NCI-H187 (cell line): ENCODE measurements at regions not wholly inside any gene's neighbourhood (a gene's known extent, or its start where the extent isn't known, plus 50 kb on each side); places are given as distances from the start of the nearest gene placed in this dataset.
A peak's percentile ranks its signal among the peaks of the same experiment; 100 is the strongest.

ENCODE experiments used
- DNase-seq, 2 experiments: peaks; one replicate each; lab custom pipeline; 2025; lab: John Stamatoyannopoulos, UW

DNA sequence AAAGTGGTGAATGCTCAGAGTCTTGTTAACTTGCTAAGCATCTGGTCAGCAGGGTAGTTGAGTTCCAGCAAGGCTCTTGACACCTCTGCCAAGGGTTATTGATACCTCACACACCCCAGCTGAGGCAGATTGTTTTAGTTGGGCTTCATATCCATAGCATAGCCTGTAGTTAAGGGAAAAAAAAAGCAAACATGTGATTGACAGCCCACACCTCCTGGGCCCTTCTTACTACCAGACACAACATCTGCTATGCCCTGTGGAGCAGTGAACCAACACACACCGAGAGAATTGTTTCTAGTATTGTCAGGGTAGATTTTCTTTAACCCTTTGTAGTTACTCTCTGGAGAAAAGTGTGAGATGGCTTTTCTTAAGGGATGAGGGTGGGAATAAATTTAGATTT is 697.0 kb upstream of the POU3F2 start:
- DNase-seq: no peak

DNA sequence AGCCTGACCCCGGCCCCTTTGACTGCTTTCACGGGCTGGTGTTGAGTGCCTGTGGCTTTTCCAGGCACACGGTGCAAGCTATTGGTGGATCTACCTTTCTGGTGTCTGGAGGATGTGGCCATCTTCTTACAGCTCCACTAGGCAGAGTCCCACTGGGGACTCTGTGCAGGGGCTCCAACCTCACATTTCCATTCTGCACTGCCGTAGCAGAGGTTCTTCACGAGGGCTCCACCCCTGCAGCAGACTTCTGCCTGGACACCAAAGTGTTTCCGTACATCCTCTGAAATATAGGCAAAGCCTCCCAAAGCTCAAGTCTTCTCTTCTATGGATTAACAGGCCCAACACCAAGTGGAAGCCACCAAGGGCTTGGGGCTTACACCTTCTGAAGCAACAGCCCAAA is 691.5 kb upstream of the POU3F2 start:
- no peak for DNase-seq

DNA sequence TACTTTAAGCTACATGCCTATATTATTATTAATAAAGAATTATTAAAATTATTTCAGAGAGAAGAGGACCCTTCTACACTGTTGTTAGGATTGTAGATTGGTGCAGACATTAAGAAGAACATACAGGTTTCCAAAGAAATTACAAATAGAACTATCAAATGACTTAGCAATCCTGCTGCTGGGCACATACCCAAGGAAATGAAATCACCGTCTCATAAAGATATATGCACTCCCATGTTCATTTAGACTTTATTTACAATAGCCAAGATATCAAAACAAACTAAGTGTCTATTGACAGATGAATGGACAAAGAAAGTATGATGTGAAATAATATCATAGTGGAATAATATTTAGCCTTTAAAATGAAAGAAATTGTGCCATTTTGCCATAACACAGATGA is 687.7 kb upstream of the POU3F2 start:
- DNase-seq: no peak

DNA sequence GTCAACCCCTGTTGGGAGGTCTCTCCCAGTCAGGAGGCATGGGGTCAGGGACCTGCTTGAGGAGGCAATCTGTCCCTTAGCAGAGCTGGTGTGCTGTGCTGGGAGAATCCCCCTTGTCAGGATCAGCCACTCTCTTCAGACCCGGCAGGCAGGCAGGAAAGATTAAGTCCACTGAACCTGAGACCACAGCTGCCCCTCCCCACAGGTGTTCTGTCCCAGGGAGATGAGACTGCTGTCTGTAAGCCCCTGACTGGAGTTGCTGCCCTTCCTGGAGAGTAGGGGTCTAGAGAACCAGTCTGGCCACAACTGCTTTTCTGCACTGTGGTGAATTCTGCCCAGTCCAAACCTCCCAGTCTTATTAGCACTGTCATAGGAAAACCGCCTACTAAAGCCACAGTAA is 677.8 kb upstream of the POU3F2 start:
- no peak for DNase-seq

DNA sequence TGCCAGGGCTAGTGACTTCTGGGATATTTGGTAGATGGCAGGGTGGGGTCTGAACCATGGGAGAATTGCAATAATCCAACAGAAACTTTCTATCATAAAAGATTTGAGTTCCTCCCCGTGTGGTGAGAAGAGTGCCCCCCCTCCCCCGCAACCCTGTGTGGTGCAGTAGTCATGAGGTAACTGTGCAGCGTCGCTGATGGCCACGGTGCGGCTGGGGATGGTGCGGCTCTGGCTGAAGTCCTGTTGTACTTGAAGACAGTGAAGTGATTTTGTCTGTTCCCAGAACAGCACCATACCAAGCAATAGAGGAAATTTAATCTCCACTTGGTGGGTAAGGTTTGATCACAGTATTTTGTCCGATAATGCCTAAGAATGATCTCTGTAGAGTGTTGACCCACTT is 654.8 kb upstream of the POU3F2 start:
- DNase-seq: peak in 1 of 2 experiments; percentile 4

DNA sequence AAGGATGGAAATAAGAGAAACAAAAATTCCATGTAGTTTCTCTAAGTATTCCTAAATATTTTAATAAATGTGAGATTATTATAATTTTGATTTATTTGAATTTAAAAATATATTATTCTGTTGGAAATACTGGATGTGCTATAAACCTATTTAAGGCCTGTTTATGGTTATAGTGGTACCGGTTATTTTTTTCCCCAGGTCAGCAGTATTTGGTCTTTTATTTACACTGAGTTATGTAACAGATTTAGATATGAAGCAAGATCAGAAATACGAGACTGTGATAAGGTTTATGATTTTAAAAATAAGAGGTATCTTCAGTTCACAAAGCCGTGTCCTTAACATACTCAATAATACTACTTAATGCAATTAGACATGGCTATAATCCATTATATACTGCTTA is 634.3 kb upstream of the POU3F2 start:
- DNase-seq: no peak

DNA sequence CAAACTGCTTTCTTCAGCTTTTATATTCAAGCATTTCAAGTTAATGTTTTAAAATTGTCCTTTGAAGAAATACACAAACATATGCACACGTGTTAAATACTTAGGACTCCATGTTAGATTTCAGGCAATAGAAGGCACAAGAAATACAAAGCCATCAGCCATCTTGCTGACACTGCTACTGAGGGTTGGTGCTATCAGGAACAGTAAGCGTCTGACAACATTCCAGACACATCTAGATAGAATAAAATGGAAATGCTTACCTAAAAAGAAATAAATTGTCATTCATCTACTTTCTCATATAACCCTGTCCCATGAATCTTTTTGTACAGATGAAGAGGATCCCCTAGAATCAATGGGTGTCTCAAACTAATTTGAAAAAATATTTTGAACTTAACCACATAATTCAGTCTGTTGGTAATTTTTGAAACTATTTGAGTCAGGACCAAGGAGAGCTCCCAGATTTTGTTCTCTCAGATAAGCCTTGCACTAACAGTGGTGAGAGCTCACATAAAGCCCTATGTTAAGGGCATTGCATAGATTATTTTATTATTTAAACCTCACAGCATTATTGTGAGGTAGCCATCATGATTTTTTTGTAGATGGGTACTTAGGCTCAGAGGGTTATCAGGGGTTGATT is 631.1 kb upstream of the POU3F2 start:
- no peak for DNase-seq

DNA sequence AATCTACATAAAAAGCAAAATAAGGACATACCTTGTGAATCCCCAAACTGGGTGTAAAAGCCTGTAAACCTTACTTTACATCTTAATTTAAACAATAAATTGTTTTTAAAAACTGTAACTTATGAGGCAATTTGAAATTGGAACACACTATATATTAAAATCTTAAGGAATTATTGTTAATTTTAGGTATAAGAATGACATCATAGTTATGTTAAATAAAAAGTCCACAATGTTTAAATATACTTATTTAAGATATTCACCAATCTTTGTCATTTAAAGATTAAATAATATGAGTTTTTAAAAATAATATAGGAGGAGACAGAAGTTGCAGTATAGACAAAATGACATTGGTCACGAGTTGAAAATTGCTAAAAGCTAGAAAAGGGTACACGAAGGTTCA is 621.9 kb upstream of the POU3F2 start:
- DNase-seq: no peak

DNA sequence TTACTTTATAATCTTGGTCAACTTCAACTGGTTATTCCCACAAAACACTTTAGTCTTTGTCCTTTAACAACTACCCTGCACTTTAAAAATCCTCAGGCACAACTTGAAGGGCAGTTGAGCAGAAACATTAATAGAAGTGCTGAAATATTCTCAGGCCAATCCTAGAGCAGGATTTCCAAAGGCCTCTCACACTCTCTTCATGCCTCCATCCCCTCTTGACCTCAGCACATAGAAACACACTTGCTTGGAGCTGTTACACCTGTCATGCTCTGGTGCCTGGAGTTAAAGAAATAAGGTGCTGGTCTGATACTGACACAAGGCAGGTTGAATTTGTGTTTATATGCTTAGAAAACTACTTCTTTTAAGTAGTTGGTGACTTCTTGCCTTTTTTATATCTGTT is 618.8 kb upstream of the POU3F2 start:
- no peak for DNase-seq

DNA sequence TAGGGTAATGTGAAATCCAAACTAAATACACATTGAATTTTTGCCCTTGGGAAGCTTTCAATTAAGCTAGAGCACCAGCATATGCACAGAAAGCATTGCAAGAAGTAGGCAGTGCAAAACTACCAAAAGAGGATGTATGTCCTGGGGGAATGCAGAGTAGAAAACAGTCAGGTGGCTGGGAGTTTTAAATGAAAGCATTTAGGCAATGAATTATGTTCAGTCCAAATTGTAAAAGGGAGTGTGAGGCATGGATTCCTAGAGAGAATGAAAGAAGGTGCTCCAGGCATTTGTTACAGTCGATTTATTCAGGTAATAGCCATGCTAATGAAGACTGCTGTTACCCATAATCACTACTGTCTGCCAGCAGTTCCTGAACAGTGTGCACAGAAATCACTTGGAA is 604.1 kb upstream of the POU3F2 start:
- no peak for DNase-seq

DNA sequence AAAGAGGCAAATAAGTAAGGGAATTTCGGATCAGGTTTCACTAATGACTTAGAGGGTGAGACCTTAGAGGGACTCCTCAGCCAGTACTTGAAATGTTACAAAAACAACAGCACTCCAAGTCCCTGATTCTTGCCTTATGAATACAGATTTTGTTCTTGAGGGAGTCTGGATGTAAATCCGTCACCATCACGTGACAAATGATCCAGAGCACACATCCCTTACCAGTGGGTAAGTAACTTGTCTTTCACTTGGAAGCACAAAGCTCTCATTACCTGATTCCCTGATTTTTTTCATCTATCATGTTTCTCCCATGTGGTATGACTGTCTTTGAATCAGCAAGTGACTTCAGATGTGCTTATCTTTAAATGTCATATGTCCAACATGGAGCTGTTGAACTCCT is 595.3 kb upstream of the POU3F2 start:
- DNase-seq: no peak

DNA sequence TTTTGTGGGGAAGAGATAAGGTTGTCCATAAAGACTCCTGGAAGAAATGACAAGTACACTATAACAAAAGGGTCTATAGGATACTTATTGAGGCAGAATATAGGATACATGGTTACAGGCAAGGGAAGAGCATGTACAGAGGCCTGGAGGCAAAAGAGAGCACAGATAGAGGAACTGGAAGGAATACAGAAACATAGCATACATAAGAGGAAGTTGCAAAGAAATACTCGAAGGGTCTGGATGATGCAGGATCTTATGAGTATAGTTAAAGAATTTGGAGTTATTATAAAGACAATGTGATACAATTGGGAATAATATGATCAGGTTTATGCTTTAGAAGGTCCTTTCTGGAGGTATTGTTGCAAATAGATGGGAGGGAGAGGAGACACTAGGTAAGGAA is 592.7 kb upstream of the POU3F2 start:
- DNase-seq: no peak

DNA sequence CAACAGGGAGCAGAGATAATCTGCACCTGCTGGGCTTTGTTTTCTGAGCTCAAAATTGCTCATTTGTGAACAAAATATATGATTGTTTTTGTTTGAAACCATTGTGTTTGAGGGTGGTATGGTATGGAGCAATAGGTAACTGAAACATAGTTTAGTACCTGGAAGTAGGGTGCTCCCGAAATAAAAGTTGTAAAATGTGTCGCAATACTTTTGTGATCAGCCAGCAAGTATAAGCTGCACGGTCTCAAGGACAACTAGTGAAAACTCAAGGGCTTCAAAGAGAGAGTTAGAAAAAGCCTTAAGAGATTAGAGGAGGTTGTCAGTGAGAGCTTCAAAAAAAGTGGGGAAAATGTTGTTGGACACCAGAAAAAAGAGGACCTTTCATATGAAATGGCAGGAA is 579.8 kb upstream of the POU3F2 start:
- DNase-seq: no peak

DNA sequence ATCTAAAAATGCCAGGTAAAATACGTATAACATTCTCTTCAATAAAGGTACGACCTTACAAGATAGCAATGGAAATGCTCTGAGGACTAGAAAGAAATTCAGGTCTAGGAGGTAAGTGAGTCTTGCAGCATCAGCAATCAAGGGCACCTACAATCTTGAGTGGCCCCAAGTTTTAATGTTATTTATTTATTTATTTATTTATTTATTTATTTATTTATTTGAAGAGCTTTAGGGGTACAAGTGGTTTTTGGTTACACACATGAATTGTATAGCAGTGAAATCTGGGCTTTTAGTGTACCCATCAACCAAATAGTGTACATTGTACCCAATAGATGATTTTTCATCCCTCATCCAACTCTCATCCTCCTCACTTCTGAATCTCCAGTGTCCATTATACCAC is 574.0 kb upstream of the POU3F2 start:
- no peak for DNase-seq

DNA sequence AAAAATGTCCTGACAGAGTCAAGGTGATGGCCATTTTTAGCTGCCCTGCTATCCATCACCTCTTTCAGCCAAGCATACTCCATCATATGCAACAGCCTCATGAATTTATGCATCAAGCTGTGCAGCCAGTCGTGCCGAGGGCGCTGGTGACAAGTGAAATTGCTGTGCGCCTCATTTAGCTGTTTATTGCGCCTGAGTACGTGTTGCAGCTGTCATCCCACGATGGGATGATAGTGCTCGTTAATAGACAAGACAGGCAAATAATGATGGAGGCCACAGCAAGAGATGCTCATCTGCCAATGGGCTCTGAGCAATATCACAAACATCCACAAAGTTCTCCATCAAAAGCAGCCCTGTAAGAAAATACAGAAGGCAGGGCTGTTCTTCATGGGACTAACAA is 562.3 kb upstream of the POU3F2 start:
- peak in 1 of 2 experiments; percentile 6 for DNase-seq

DNA sequence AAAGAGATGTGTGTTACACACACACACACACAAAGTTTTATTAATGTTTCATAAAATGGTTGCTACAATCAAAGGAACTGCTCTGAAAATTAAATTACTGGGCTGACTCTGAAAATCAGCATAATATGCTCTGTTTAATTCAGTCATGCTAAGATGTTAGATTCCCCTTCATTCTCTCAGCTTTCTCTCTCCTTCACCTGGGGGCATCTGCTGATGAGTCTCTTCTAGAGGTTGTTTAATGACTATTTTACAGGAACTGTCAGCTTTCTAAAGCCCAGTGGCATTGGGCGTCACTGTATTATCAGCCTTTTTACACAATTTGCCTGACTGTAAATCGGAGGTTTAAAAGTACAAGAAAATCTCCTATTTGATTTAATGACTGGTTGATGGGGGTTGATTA is 559.7 kb upstream of the POU3F2 start:
- DNase-seq: no peak

DNA sequence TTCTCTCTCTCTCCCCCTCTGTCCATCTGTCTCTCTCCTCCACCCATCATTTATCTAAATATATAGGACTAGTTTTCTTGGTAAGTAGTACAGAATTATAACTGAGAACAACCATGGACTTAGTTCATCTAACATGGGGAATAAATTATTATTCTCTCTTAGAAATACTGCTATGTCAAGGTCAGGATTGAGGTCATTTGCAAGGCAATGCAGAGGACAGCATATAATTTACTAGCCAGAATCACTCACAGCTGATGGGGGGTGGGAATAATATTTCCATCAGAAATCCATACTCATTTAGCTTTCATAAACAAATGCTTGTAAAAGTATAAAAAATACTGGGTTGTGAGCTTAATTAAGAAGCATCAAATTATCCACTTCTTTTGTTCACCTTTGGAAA is 553.9 kb upstream of the POU3F2 start:
- no peak for DNase-seq

DNA sequence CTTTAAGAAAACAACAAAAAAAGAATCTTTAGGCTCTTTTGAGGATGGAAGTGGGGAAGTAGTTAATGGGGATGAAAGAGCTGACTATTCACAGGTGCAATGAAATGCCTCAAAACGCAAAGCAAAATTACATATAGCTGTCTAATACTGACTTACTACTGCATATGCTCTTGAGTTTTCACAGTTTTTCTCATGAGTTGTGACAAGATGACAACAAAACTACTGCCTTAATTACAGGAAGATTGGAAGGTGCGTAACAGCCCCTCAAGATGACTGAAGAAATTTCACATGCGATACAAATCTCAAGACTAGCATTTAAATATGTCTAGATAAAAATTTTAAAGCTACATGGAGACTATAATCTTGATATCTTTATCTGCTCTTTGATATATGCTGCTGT is 547.8 kb upstream of the POU3F2 start:
- DNase-seq: no peak

DNA sequence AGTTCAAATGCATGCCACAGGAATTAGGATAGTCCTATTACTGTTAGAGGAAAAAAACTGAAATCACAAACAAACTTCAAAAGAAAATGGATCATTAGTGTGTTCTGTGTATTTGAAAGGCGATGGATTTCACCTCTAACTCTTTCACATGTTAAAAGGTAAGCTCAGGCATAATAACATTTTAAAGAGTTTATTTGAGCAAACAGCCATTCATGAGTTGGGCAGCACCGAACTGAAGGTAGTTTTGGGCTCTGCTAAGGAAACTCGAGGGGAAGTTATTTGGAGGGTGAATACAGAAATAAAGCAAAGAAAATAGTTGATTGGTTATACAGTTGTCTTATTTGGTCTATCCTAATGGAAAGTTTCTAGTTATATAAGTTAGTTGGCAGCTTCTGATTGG is 546.5 kb upstream of the POU3F2 start:
- no peak for DNase-seq

DNA sequence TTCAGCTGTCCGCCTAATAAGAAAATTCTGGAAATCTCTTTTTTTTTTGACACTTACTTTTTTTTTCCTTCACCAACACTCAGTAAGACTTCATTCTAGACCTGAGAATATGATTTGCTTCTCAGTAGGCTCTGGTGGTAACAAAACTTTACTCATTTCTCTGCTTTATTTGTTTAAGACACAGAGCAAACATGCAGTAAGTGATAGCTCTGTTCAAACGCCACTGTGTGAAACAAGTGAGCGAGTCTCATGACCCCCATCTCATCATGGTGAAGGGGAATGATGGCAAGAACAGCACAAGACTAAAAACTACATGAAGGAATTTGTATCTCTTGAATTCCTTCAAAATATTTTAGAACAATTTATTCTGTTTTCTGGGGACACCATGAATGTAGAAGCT is 541.6 kb upstream of the POU3F2 start:
- DNase-seq: no peak

DNA sequence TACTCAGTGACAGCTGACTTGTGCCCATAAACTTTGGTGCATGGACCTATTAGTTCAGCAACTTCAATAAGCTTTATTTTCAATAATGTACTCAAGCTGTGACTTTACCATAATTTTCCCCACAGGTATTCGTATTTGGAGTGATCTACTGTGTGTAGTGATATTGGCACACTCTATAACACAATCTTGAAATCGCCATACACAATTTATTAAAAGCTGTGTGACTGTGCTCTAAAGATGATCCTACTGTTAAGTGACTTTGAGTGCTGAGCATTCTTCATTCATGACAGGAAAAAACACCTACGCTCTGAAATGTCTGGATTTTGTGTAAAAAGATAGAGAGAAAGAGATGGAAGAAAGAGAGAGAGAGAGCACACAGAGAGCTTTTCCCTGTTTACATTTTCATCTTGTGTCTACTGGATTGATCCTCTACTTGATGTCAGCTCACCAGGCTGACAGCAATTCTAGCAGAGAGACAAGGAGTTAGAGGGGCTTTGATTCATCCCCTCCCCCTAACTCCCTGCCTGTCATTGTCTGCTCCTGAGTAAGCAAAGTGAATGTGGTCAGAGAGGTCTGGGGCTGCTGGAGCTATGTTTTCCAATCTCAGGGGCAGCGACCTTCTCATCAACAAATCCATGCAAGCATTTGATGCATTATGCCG is 538.7 kb upstream of the POU3F2 start:
- DNase-seq: no peak

DNA sequence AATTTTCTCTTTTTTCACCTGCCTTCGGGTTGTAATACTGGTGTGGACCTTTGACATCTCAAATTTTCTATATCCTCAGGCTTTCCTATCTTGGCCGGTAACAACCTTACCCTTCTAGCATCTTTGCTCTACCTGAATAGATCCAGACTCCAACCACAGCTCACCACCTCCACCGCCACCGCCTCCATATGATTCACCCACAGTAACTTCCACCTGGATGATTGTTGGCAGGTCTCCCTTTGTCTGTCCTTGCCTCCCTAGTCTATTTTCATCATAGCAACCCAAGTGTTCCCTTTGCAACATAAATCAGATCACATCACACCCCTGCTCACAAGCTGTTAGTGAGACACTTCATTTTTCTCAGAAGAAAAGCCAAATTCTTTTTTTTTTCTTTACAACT is 525.8 kb upstream of the POU3F2 start:
- no peak for DNase-seq

DNA sequence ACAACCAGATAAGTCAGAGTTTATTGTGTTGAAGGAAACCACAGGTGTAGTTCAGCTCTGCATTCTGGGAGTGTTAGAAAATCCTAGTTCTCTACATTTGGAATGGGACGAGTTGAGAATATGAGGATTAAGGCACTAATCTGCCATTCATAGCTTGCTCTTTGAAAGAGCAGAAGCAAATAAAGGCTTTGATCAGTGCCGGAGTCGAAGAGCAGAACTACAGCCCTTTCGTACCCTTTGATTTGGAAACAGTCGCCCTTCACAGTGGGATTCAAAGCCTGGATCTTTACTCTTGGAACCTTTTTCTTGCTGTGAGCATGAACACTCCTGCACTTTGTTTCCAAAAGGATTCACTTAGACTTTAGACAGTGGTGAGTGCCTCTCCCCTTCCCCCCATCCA is 523.9 kb upstream of the POU3F2 start:
- DNase-seq: no peak

DNA sequence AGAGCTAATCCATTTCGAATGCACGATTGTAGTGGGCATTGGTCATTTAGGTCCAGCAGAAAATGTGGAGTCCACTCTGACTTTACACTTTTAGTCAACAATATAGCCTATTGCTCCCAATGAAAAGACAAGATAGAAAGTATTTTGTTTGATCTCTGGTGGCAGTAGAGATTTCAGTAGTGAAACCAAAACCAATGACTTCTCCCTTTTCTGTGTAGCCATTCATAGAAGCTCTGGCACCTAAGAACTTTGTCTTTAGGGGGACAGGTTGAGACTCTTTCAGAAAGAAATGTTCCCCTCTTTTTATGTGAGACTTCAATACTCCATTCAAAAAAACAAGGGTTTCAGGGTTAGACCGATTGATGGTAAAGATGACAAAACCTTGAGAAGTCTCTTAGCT is 510.8 kb upstream of the POU3F2 start:
- DNase-seq: no peak
